ENCODE measurements at regions not wholly inside any gene's neighbourhood (a gene's known extent, or its start where the extent isn't known, plus 50 kb on each side); places are given as distances from the start of the nearest gene placed in this dataset.

- intact Hi-C loops (cut with micrococcal nuclease; ENCODE audit: unreplicated experiment): no loop called here
- H3K9me3 ChIP-seq (ENCODE audit: insufficient read depth, low read depth): no peaks in the 10 kb centered on the region
- no peaks in the 10 kb centered on the region for H3K9me2 ChIP-seq (ENCODE audit: insufficient read depth)
- no peak for TF ChIP-seq CTCF (conservative IDR thresholded peaks at IDR 0.05)
- no peak for TF ChIP-seq EZH2 (IDR thresholded peaks at IDR 0.05; ENCODE audit: low read depth)
- H3K36me3 ChIP-seq (ENCODE audit: low read depth): no peaks in the 10 kb centered on the region
- H3K4me2 ChIP-seq: no peak overlapping the region
- H3K27me3 ChIP-seq (ENCODE audit: insufficient read depth, low read depth): no peaks in the 10 kb centered on the region
- no peak overlapping the region for H2AFZ ChIP-seq
- no peaks in the 10 kb centered on the region for H3K79me2 ChIP-seq (ENCODE audit: low read depth)
- POLR2A ChIA-PET (ENCODE audit: unreplicated experiment): interaction anchor here (0.5 kb wide), 1 partner anchor 300 kb away, joined by 3 read pairs; no protein-coding TSS in a partner anchor
- CTCF ChIA-PET: no interaction called here
- DNase-seq: no peak
- H3K27ac ChIP-seq: no peak overlapping the region
- H3K4me1 ChIP-seq (replicated peaks; ENCODE audit: insufficient read depth): peaks cover 8% of the 10 kb centered on the region; the same call in 1 of the 2 replicates
- no peaks in the 10 kb centered on the region for H3F3A ChIP-seq (ENCODE audit: insufficient read depth, low read depth)
- BruUV-seq (replicated peaks): no TSS peak
- no peak overlapping the region for H3K4me3 ChIP-seq
- H4K20me1 ChIP-seq (ENCODE audit: insufficient read depth): no peaks in the 10 kb centered on the region
Measured at GRCh38 chr1:222043444-222044292, 301.8 kb upstream of the DUSP10 start.

GRCh38 chr1:222042120-222042519 lies 300.2 kb upstream of the DUSP10 start:
- Histone ChIP-seq H3K79me2 (ENCODE audit: low read depth) (no peaks in the 10 kb centered on the region), H3F3A (ENCODE audit: insufficient read depth, low read depth) (no peaks in the 10 kb centered on the region), H3K9me2 (ENCODE audit: insufficient read depth) (no peaks in the 10 kb centered on the region), H2AFZ (no peak overlapping the region), H3K4me1 (replicated peaks; ENCODE audit: insufficient read depth) (no peaks in the 10 kb centered on the region), H4K20me1 (ENCODE audit: insufficient read depth) (no peaks in the 10 kb centered on the region), H3K36me3 (ENCODE audit: low read depth) (no peaks in the 10 kb centered on the region), H3K4me2 (no peak overlapping the region), H3K27me3 (ENCODE audit: insufficient read depth, low read depth) (no peaks in the 10 kb centered on the region), H3K9me3 (ENCODE audit: insufficient read depth, low read depth) (peaks cover 4% of the 10 kb centered on the region; the same call in 1 of the 2 replicates), H3K27ac (no peak overlapping the region), H3K4me3 (no peak overlapping the region)
- BruUV-seq (replicated peaks): no TSS peak
- ChIA-PET CTCF (no interaction called here), POLR2A (ENCODE audit: unreplicated experiment) (no interaction called here)
- DNase-seq: no peak
- intact Hi-C loops (cut with micrococcal nuclease; ENCODE audit: unreplicated experiment): no loop called here
- no peak for TF ChIP-seq EZH2 (IDR thresholded peaks at IDR 0.05; ENCODE audit: low read depth)
- no peak for TF ChIP-seq CTCF (conservative IDR thresholded peaks at IDR 0.05)

GRCh38 chr1:222040955-222041354 lies 299.1 kb upstream of the DUSP10 start:
- no peaks in the 10 kb centered on the region for H3K9me2 ChIP-seq (ENCODE audit: insufficient read depth)
- H3K79me2 ChIP-seq (ENCODE audit: low read depth): no peaks in the 10 kb centered on the region
- no peak for DNase-seq
- no peak overlapping the region for H3K4me2 ChIP-seq
- no TSS peak for BruUV-seq (replicated peaks)
- TF ChIP-seq EZH2 (IDR thresholded peaks at IDR 0.05; ENCODE audit: low read depth) (no peak), CTCF (conservative IDR thresholded peaks at IDR 0.05) (no peak)
- H2AFZ ChIP-seq: no peak overlapping the region
- H3K27me3 ChIP-seq (ENCODE audit: insufficient read depth, low read depth): no peaks in the 10 kb centered on the region
- H3K9me3 ChIP-seq (ENCODE audit: insufficient read depth, low read depth): peaks cover 4% of the 10 kb centered on the region; the same call in 1 of the 2 replicates
- intact Hi-C loops (cut with micrococcal nuclease; ENCODE audit: unreplicated experiment): no loop called here
- no peaks in the 10 kb centered on the region for H4K20me1 ChIP-seq (ENCODE audit: insufficient read depth)
- no peak overlapping the region for H3K27ac ChIP-seq
- H3K36me3 ChIP-seq (ENCODE audit: low read depth): no peaks in the 10 kb centered on the region
- no peaks in the 10 kb centered on the region for H3F3A ChIP-seq (ENCODE audit: insufficient read depth, low read depth)
- ChIA-PET CTCF (no interaction called here), POLR2A (ENCODE audit: unreplicated experiment) (interaction anchor here (0.6 kb wide), 1 partner anchor 7 kb away, joined by 4 read pairs; no protein-coding TSS in a partner anchor)
- no peak overlapping the region for H3K4me3 ChIP-seq
- no peaks in the 10 kb centered on the region for H3K4me1 ChIP-seq (replicated peaks; ENCODE audit: insufficient read depth)

All from PC-9 (cell line).